Thyroid gland (tissue), 4 donors: ENCODE measurements at regions not wholly inside any gene's neighbourhood (a gene's known extent, or its start where the extent isn't known, plus 50 kb on each side); places are given as distances from the start of the nearest gene placed in this dataset.

Source experiments
- CTCF ChIP-seq, 6 experiments: fragments of 200-600 bp in 3 of 6; fragments of 450-650 bp in 3 of 6; sonication (generic) in 3 of 6; IDR thresholded peaks; one replicate each; pipeline ENCODE4 v1.5.1; 2016 to 2019; ENCODE audit warnings: antibody characterized with exemption in 6 of 6, mild to moderate bottlenecking in 2 of 6, inconsistent platforms in 1 of 6, moderate library complexity in 1 of 6
- POLR2A ChIP-seq, 2 donors: fragments of 450-650 bp; IDR thresholded peaks; one replicate each; pipeline ENCODE4 v1.6.1; 2017; ENCODE audit warnings: antibody characterized with exemption in 2 of 2, mild to moderate bottlenecking in 2 of 2, moderate library complexity in 1 of 2

- no peak for TF ChIP-seq CTCF (IDR thresholded peaks at IDR 0.05)
- TF ChIP-seq POLR2A (IDR thresholded peaks at IDR 0.05) = no peak
Observed at GRCh38 chr1:86226204-86226603, 69.6 kb upstream of the COL24A1 start.
